Esophagus muscularis mucosa (tissue), 4 donors: ENCODE measurements at regions not wholly inside any gene's neighbourhood (a gene's known extent, or its start where the extent isn't known, plus 50 kb on each side); places are given as distances from the start of the nearest gene placed in this dataset.

Experiments
- DNase-seq: peaks from one replicate; pipeline ENCODE4 v3.0.0-alpha.2; 2017; ENCODE audit errors: extremely low spot score
- H3K27ac ChIP-seq, 4 donors: fragments of 200-600 bp; sonication (generic); replicated peaks in 1 of 4; 1 replicate in 3 of 4; 2 replicates in 1 of 4; pipeline ENCODE4 v1.5.1; 2016 to 2019; ENCODE audit warnings: mild to moderate bottlenecking in 1 of 4
- H3K27me3 ChIP-seq, 4 donors: fragments of 200-600 bp; sonication (generic); one replicate each; pipeline versions ENCODE4 v1.5.1 to v1.6.0; 2016 to 2019
- H3K36me3 ChIP-seq, 4 donors: fragments of 200-600 bp; sonication (generic); one replicate each; pipeline ENCODE4 v1.5.1; 2016 to 2019
- H3K4me1 ChIP-seq, 4 donors: fragments of 200-600 bp; sonication (generic); one replicate each; pipeline ENCODE4 v1.5.1; 2016 to 2019
- H3K4me3 ChIP-seq, 4 donors: fragments of 200-600 bp; sonication (generic); 1 replicate in 2 of 4; 2 replicates in 2 of 4; pipeline ENCODE4 v1.5.1; 2016 to 2019; ENCODE audit warnings: mild to moderate bottlenecking in 4 of 4, moderate library complexity in 1 of 4
- H3K9me3 ChIP-seq, 4 donors: fragments of 200-600 bp; sonication (generic); 1 replicate in 3 of 4; 2 replicates in 1 of 4; pipeline ENCODE4 v1.5.1; 2016 to 2019
- EP300 ChIP-seq: sonication (generic); formaldehyde crosslinking; IDR thresholded peaks from one replicate; pipeline ENCODE4 v1.6.1; 2017; ENCODE audit warnings: antibody characterized with exemption
- POLR2A ChIP-seq: fragments of 450-650 bp; IDR thresholded peaks from one replicate; pipeline ENCODE4 v1.6.1; 2017; ENCODE audit warnings: antibody characterized with exemption, moderate library complexity, mild to moderate bottlenecking, low read depth
- POLR2AphosphoS5 ChIP-seq, 2 donors: sonication (generic); formaldehyde crosslinking; IDR thresholded peaks; one replicate each; pipeline ENCODE4 v1.6.1; 2017; ENCODE audit warnings: antibody characterized with exemption in 2 of 2
- WGBS: methylation state at CpG from one replicate; pipeline ENCODE4 v1.1.5; 2018; 5-methylcytosine and 5-hydroxymethylcytosine counted together
- intact Hi-C: fragments of 100-400 bp; cut with DNase I; formaldehyde crosslinking; loops from one replicate; pipeline ENCODE4 v1.15.1; 2023
- TF ChIP-seq, protein P1 (sequence below), 3 experiments: fragments of 200-600 bp in 2 of 3; fragments of 450-650 bp in 1 of 3; sonication (generic) in 2 of 3; IDR thresholded peaks; one replicate each; pipeline ENCODE4 v1.5.1; 2017 to 2019; ENCODE audit warnings: antibody characterized with exemption in 3 of 3, mild to moderate bottlenecking in 2 of 3, moderate library complexity in 1 of 3

GRCh38 chr6:144978208-144978607 lies 693.1 kb downstream of the UTRN start:
- H3K4me1 ChIP-seq: peaks cover 0 to 9% (median 7%) of the 10 kb centered on the region in 4 donors
- no peaks in the 10 kb centered on the region for H3K9me3 ChIP-seq
- intact Hi-C loops: no loop called here
- no peak overlapping the region for H3K27ac ChIP-seq
- DNase-seq: no peak
- H3K27me3 ChIP-seq: no peaks in the 10 kb centered on the region
- H3K4me3 ChIP-seq: no peak overlapping the region
- TF ChIP-seq, protein P1, sequence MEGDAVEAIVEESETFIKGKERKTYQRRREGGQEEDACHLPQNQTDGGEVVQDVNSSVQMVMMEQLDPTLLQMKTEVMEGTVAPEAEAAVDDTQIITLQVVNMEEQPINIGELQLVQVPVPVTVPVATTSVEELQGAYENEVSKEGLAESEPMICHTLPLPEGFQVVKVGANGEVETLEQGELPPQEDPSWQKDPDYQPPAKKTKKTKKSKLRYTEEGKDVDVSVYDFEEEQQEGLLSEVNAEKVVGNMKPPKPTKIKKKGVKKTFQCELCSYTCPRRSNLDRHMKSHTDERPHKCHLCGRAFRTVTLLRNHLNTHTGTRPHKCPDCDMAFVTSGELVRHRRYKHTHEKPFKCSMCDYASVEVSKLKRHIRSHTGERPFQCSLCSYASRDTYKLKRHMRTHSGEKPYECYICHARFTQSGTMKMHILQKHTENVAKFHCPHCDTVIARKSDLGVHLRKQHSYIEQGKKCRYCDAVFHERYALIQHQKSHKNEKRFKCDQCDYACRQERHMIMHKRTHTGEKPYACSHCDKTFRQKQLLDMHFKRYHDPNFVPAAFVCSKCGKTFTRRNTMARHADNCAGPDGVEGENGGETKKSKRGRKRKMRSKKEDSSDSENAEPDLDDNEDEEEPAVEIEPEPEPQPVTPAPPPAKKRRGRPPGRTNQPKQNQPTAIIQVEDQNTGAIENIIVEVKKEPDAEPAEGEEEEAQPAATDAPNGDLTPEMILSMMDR (IDR thresholded peaks at IDR 0.05): no peak
- no peak for TF ChIP-seq POLR2AphosphoS5 (IDR thresholded peaks at IDR 0.05)
- TF ChIP-seq EP300: no peak
- TF ChIP-seq POLR2A: no peak
- H3K36me3 ChIP-seq: no peaks in the 10 kb centered on the region

DNA sequence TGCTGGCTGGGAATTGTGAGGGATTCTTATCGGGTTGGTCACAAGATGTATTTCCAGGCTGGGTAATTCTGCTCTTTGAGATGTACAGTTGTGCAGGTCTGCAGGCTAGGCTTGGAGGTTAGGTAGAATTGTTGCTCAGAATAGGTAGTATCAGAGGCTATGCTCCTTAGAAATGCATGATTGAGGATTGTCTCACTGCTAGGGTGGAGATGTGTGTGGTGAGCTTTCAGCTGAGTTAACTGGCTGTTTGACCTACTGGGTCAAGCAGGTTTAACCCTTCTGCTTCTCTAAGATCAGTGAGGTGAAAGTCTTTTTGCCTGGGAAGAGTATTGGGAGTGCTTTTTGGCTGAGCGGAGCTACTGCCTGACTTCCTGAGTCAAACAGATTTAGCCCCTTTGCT lies 701.1 kb downstream of the UTRN start:
- DNase-seq: no peak
- TF ChIP-seq POLR2AphosphoS5 (IDR thresholded peaks at IDR 0.05): no peak
- no peak overlapping the region for H3K4me3 ChIP-seq
- no peaks in the 10 kb centered on the region for H3K27me3 ChIP-seq
- H3K4me1 ChIP-seq: no peaks in the 10 kb centered on the region
- no peaks in the 10 kb centered on the region for H3K9me3 ChIP-seq
- H3K27ac ChIP-seq: no peak overlapping the region
- WGBS: 96% methylated on average over 2 of the region's 2 CpGs
- H3K36me3 ChIP-seq: no peaks in the 10 kb centered on the region
- intact Hi-C loops: no loop called here

DNA sequence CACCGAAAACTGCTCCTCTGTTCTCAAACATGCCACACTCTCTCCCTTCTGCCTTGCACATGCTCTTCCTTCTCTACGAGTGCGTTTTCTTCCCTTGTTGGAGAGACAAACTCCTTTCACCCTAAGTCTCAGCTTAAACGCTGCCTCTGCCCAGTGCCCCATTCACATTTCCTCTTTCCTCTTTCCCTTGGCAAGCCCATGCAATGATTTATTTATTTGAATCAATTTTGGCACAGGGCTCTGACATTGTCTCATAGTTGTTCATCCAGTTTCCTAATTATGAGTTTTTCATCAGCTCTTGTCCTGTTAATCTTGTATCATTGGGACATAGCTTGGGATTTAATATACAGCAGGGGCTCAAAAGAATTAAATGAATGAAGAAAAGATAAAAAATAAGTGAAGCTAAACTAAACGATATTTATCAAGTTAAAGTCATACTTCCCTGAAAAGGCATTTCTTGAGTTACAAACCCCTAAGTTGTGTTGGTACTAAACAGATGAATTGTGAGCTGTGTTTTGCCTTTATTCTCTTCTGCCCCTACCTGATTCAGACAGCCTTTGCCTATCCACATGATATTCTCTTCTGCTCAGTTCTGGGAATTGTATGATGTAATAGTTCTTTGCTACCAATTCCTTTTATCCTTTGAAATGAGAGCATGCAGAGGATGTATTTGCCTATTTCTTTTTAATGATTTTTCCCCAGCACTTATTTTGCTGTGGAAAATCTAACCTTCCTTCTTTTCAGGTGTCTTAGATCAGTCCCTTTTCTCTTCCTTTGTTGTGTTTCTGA lies 704.4 kb downstream of the UTRN start:
- no peaks in the 10 kb centered on the region for H3K36me3 ChIP-seq
- DNase-seq: no peak
- intact Hi-C loops: no loop called here
- H3K27me3 ChIP-seq: no peaks in the 10 kb centered on the region
- H3K4me3 ChIP-seq: no peak overlapping the region
- H3K27ac ChIP-seq: no peak overlapping the region
- TF ChIP-seq EP300: no peak
- no peak for TF ChIP-seq POLR2A
- TF ChIP-seq, protein P1 (IDR thresholded peaks at IDR 0.05): no peak
- TF ChIP-seq POLR2AphosphoS5 (IDR thresholded peaks at IDR 0.05): no peak
- H3K4me1 ChIP-seq: no peaks in the 10 kb centered on the region
- H3K9me3 ChIP-seq: no peaks in the 10 kb centered on the region
- 56% methylated on average over 5 of the region's 5 CpGs for WGBS

GRCh38 chr6:144990784-144991183 lies 705.6 kb downstream of the UTRN start:
- WGBS: 64% methylated on average over 3 of the region's 3 CpGs
- intact Hi-C loops: no loop called here

GRCh38 chr6:144993870-144994269 lies 708.7 kb downstream of the UTRN start:
- 78% methylated on average over 3 of the region's 3 CpGs for WGBS
- Histone ChIP-seq H3K4me3 (no peak overlapping the region), H3K4me1 (no peaks in the 10 kb centered on the region), H3K9me3 (no peaks in the 10 kb centered on the region), H3K27ac (no peak overlapping the region), H3K27me3 (no peaks in the 10 kb centered on the region), H3K36me3 (no peaks in the 10 kb centered on the region)
- DNase-seq: no peak
- TF ChIP-seq POLR2A (no peak), POLR2AphosphoS5 (IDR thresholded peaks at IDR 0.05) (no peak), EP300 (no peak)
- TF ChIP-seq, protein P1 (IDR thresholded peaks at IDR 0.05): no peak
- intact Hi-C loops: no loop called here

More at GRCh38 chr6:144990784-144991183, 705.6 kb downstream of the UTRN start:
- Histone ChIP-seq H3K27ac (no peak overlapping the region), H3K9me3 (no peaks in the 10 kb centered on the region), H3K4me1 (no peaks in the 10 kb centered on the region), H3K36me3 (no peaks in the 10 kb centered on the region), H3K27me3 (no peaks in the 10 kb centered on the region), H3K4me3 (no peak overlapping the region)
- no peak for TF ChIP-seq POLR2A
- no peak for TF ChIP-seq EP300
- TF ChIP-seq POLR2AphosphoS5 (IDR thresholded peaks at IDR 0.05): no peak
- TF ChIP-seq, protein P1 (IDR thresholded peaks at IDR 0.05): no peak
- DNase-seq: no peak
